SU-DHL-6 (cell line): ENCODE measurements at regions not wholly inside any gene's neighbourhood (a gene's known extent, or its start where the extent isn't known, plus 50 kb on each side); places are given as distances from the start of the nearest gene placed in this dataset.
"Not testable (repeated sequence)": the region's sequence is repeated elsewhere in the genome, so short reads cannot be mapped to it uniquely, and the experiment has no call there.

Experiments used
- H2AFZ ChIP-seq: fragments of 200-600 bp; sonication (generic); 2 replicates; pipeline ENCODE4 v1.6.1; 2014; ENCODE audit warnings: low read depth, mild to moderate bottlenecking, moderate library complexity, mixed read lengths, antibody characterized with exemption, low read length; ENCODE audit not compliant: severe bottlenecking
- H3F3A ChIP-seq: fragments of 200-600 bp; shearing (Covaris generic); 2 replicates; pipeline ENCODE4 v1.6.0; 2016; ENCODE audit warnings: antibody characterized with exemption, mild to moderate bottlenecking; ENCODE audit not compliant: insufficient read depth
- H3K27ac ChIP-seq: fragments of 200-600 bp; sonication (generic); 2 replicates; pipeline ENCODE4 v1.5.1; 2016; ENCODE audit warnings: low read depth, mild to moderate bottlenecking, low read length, moderate library complexity, mixed read lengths
- H3K27me3 ChIP-seq: fragments of 200-600 bp; sonication (generic), shearing (Covaris generic); 2 replicates; pipeline ENCODE4 v1.6.0; 2014; ENCODE audit warnings: mild to moderate bottlenecking, low read length
- H3K36me3 ChIP-seq: fragments of 200-600 bp; sonication (generic); 2 replicates; pipeline ENCODE4 v1.6.1; 2014; ENCODE audit warnings: mild to moderate bottlenecking, low read length, mixed read lengths
- H3K4me2 ChIP-seq: fragments of 300-600, 200-600 bp; shearing (Covaris generic), sonication (generic); 2 replicates; pipeline ENCODE4 v1.6.0; 2014; ENCODE audit warnings: low read length, low read depth, mild to moderate bottlenecking; ENCODE audit not compliant: poor library complexity, severe bottlenecking
- H3K4me3 ChIP-seq: fragments of 200-600 bp; sonication (generic); 2 replicates; pipeline ENCODE4 v1.5.1; 2014; ENCODE audit warnings: antibody characterized with exemption, low read length, mild to moderate bottlenecking, mixed read lengths; ENCODE audit not compliant: insufficient read depth, poor library complexity, severe bottlenecking
- H3K79me2 ChIP-seq: fragments of 200-600 bp; sonication (generic); 2 replicates; pipeline ENCODE4 v1.6.1; 2014; ENCODE audit warnings: mild to moderate bottlenecking, low read length, moderate library complexity; ENCODE audit not compliant: insufficient read depth
- H3K9ac ChIP-seq: fragments of 200-600 bp; sonication (generic); 2 replicates; pipeline ENCODE4 v1.7.0; 2014; ENCODE audit warnings: mild to moderate bottlenecking, low read length
- H3K9me2 ChIP-seq: fragments of 200-600 bp; sonication (generic); replicated peaks from 2 replicates; pipeline ENCODE4 v1.6.1; 2014; ENCODE audit warnings: low read length; ENCODE audit not compliant: insufficient read depth
- H3K9me3 ChIP-seq: fragments of 200-600 bp; sonication (generic); 2 replicates; pipeline ENCODE4 v1.6.1; 2014; ENCODE audit warnings: low read length, mixed read lengths; ENCODE audit not compliant: insufficient read depth
- H4K20me1 ChIP-seq: fragments of 200-600 bp; sonication (generic); 2 replicates; pipeline ENCODE4 v1.6.1; 2014; ENCODE audit warnings: low read depth, mild to moderate bottlenecking, antibody characterized with exemption, low read length, moderate library complexity, mixed read lengths

GRCh38 chr21:6565190-6566094, 3955.9 kb upstream of the TPTE start:
- not testable (repeated sequence) for H3K36me3 ChIP-seq, H3K4me2 ChIP-seq, H2AFZ ChIP-seq, H3K27me3 ChIP-seq, H3K27ac ChIP-seq, H4K20me1 ChIP-seq, H3K9me2 ChIP-seq, H3K79me2 ChIP-seq, H3F3A ChIP-seq, H3K4me3 ChIP-seq, H3K9me3 ChIP-seq, H3K9ac ChIP-seq

- not testable (repeated sequence) for H3K36me3 ChIP-seq, H3K4me2 ChIP-seq, H3K27me3 ChIP-seq, H3K9ac ChIP-seq, H2AFZ ChIP-seq, H3K79me2 ChIP-seq, H3K4me3 ChIP-seq, H3F3A ChIP-seq, H3K9me3 ChIP-seq, H3K27ac ChIP-seq, H3K9me2 ChIP-seq, H4K20me1 ChIP-seq
These were observed 3953.8 kb upstream of the TPTE start for GRCh38 chr21:6567542-6567941.

GRCh38 chr21:6569152-6569551, 3952.2 kb upstream of the TPTE start:
- H3K4me2 ChIP-seq, H3K9ac ChIP-seq, H3K9me3 ChIP-seq, H3K79me2 ChIP-seq, H3K9me2 ChIP-seq, H3K27ac ChIP-seq, H2AFZ ChIP-seq, H4K20me1 ChIP-seq, H3K4me3 ChIP-seq, H3K36me3 ChIP-seq, H3F3A ChIP-seq, H3K27me3 ChIP-seq: not testable (repeated sequence)

- not testable (repeated sequence) for H3K27me3 ChIP-seq, H3K36me3 ChIP-seq, H3K27ac ChIP-seq, H3K4me3 ChIP-seq, H3K79me2 ChIP-seq, H3K9me2 ChIP-seq, H3K9me3 ChIP-seq, H3K4me2 ChIP-seq, H4K20me1 ChIP-seq, H2AFZ ChIP-seq, H3K9ac ChIP-seq, H3F3A ChIP-seq
These were observed 3951.6 kb upstream of the TPTE start for GRCh38 chr21:6569587-6570392.

GRCh38 chr21:6570700-6571368, 3950.5 kb upstream of the TPTE start:
- H3K36me3 ChIP-seq, H3K9ac ChIP-seq, H2AFZ ChIP-seq, H3K4me2 ChIP-seq, H3K79me2 ChIP-seq, H3F3A ChIP-seq, H3K9me2 ChIP-seq, H3K27me3 ChIP-seq, H3K9me3 ChIP-seq, H4K20me1 ChIP-seq, H3K4me3 ChIP-seq, H3K27ac ChIP-seq: not testable (repeated sequence)

GRCh38 chr21:6573576-6573975, 3947.8 kb upstream of the TPTE start:
- H3K9ac ChIP-seq, H2AFZ ChIP-seq, H3K4me2 ChIP-seq, H3K79me2 ChIP-seq, H3K9me3 ChIP-seq, H3K4me3 ChIP-seq, H3K36me3 ChIP-seq, H4K20me1 ChIP-seq, H3F3A ChIP-seq, H3K9me2 ChIP-seq, H3K27me3 ChIP-seq, H3K27ac ChIP-seq: not testable (repeated sequence)

GRCh38 chr21:6579801-6580200, 3941.6 kb upstream of the TPTE start:
- not testable (repeated sequence) for H3K27ac ChIP-seq, H3K9me2 ChIP-seq, H3K4me3 ChIP-seq, H2AFZ ChIP-seq, H4K20me1 ChIP-seq, H3K36me3 ChIP-seq, H3F3A ChIP-seq, H3K9ac ChIP-seq, H3K79me2 ChIP-seq, H3K27me3 ChIP-seq, H3K4me2 ChIP-seq, H3K9me3 ChIP-seq
